ENCODE measurements at regions not wholly inside any gene's neighbourhood (a gene's known extent, or its start where the extent isn't known, plus 50 kb on each side); places are given as distances from the start of the nearest gene placed in this dataset.

DNA sequence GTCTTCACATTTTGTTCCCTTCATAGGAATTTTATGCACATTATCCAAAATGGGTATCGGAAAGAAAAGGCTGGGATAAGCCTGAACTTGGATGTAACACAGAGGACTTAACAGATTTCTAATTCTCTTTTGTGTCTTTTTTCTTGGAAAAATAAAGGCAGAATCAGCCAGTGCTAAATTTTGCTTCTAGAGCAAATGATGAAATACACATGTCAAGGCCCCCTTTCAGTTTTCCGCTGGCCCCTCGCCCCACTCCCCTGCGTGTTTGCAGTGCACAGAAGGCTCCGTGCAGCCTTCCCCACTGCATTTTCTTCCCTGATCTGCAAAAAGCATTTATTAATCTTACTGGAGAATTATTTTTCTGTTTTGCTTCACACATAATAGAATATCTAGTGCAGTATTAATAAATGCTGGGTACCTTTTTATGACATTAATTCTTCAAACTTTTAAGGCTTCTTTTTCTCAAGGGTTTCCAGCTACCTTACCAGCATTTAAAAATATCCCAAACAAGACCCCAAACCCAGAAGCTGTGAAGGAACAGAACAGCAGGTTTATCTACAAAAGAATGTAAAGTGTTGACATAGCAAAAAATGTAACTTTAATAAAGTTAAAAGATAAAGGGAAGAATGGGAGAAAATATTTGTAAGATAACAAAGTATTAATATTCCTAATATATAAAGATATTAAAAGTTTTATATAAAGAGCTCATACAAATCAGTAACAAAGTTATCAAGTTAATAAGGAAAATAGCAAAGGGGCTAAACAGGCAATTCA, 81.3 kb upstream of the SPTBN1 start:
- TF ChIP-seq MYC (IDR thresholded peaks at IDR 0.05; ENCODE audit: low read depth, low read length): no peak
- TF ChIP-seq, protein P1, sequence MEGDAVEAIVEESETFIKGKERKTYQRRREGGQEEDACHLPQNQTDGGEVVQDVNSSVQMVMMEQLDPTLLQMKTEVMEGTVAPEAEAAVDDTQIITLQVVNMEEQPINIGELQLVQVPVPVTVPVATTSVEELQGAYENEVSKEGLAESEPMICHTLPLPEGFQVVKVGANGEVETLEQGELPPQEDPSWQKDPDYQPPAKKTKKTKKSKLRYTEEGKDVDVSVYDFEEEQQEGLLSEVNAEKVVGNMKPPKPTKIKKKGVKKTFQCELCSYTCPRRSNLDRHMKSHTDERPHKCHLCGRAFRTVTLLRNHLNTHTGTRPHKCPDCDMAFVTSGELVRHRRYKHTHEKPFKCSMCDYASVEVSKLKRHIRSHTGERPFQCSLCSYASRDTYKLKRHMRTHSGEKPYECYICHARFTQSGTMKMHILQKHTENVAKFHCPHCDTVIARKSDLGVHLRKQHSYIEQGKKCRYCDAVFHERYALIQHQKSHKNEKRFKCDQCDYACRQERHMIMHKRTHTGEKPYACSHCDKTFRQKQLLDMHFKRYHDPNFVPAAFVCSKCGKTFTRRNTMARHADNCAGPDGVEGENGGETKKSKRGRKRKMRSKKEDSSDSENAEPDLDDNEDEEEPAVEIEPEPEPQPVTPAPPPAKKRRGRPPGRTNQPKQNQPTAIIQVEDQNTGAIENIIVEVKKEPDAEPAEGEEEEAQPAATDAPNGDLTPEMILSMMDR (IDR thresholded peaks at IDR 0.05; ENCODE audit: low read depth, low read length): no peak
- TF ChIP-seq POLR2A (IDR thresholded peaks at IDR 0.05; ENCODE audit: extremely low read depth, insufficient read length): no peak

All from NB4 (cell line).